ENCODE measurements at regions not wholly inside any gene's neighbourhood (a gene's known extent, or its start where the extent isn't known, plus 50 kb on each side); places are given as distances from the start of the nearest gene placed in this dataset.

- Histone ChIP-seq H3T11ph (ENCODE audit: low read length) (no peak overlapping the region), H3K79me2 (ENCODE audit: insufficient read depth, low read length) (no peaks in the 10 kb centered on the region), H3K4me2 (ENCODE audit: insufficient read depth, insufficient read length, low read length) (no peak overlapping the region), H3K23ac (ENCODE audit: insufficient read length, low read depth, low read length) (no peak overlapping the region), H4K8ac (replicated peaks; ENCODE audit: insufficient read length, low read depth, low read length) (no peak overlapping the region), H3K9me3 (ENCODE audit: control insufficient read depth, low read depth, low read length) (no peaks in the 10 kb centered on the region), H2BK20ac (ENCODE audit: low read depth, low read length, poor library complexity, severe bottlenecking) (no peak overlapping the region), H3K9ac (ENCODE audit: extremely low read depth, insufficient read length, low read length) (no peak overlapping the region), H3K56ac (ENCODE audit: insufficient read length, low read depth, low read length) (no peak overlapping the region), H4K5ac (ENCODE audit: insufficient read length, low read depth, low read length) (no peak overlapping the region), H3K4ac (ENCODE audit: low read depth, low read length) (no peak overlapping the region), H4K91ac (ENCODE audit: insufficient read length, low read depth, low read length) (no peak overlapping the region), H3K79me1 (ENCODE audit: insufficient read depth, low read depth, low read length, poor library complexity, severe bottlenecking) (no peaks in the 10 kb centered on the region), H2AFZ (ENCODE audit: low read length) (no peak overlapping the region), H3K18ac (ENCODE audit: insufficient read length, low read depth, low read length) (no peak overlapping the region), H4K20me1 (ENCODE audit: control insufficient read depth, insufficient read depth, insufficient read length) (no peaks in the 10 kb centered on the region), H3K27me3 (ENCODE audit: insufficient read depth, low read length) (no peaks in the 10 kb centered on the region), H3K14ac (ENCODE audit: insufficient read depth, low read length) (no peak overlapping the region), H2BK120ac (ENCODE audit: low read depth, low read length, poor library complexity, severe bottlenecking) (no peak overlapping the region), H2BK15ac (ENCODE audit: low read depth, low read length) (no peak overlapping the region), H3K4me1 (ENCODE audit: insufficient read depth, low read length) (no peaks in the 10 kb centered on the region; the same call in 1 of the 2 replicates), H2BK5ac (ENCODE audit: insufficient read length, low read length) (no peak overlapping the region), H3K23me2 (ENCODE audit: insufficient read length, low read depth, low read length, poor library complexity, severe bottlenecking) (no peaks in the 10 kb centered on the region), H2AK5ac (ENCODE audit: insufficient read length, low read length) (no peak overlapping the region), H3K27ac (ENCODE audit: insufficient read length, low read depth, low read length) (no peak overlapping the region), H2BK12ac (ENCODE audit: insufficient read length, low read depth, low read length) (no peak overlapping the region)
- Mint-ChIP-seq H3K9me3 (no peaks in the 10 kb centered on the region; a peak in 1 of 5 replicates), H3K27ac (no peak overlapping the region), H3K36me3 (ENCODE audit: insufficient read depth in 1 of 3, low read depth in 3 of 3) (no peaks in the 10 kb centered on the region), H3K4me3 (no peak overlapping the region), H3K27me3 (ENCODE audit: low read depth) (no peaks in the 10 kb centered on the region), H3K4me1 (peaks cover 5% of the 10 kb centered on the region in 2 experiments; a peak in 3 of 4 replicates)
- WGBS (ENCODE audit: extremely low coverage, insufficient read length, low lambda C conversion rate): no CpG with 5 or more reads among the region's 7 CpGs
- TF ChIP-seq, protein P1, sequence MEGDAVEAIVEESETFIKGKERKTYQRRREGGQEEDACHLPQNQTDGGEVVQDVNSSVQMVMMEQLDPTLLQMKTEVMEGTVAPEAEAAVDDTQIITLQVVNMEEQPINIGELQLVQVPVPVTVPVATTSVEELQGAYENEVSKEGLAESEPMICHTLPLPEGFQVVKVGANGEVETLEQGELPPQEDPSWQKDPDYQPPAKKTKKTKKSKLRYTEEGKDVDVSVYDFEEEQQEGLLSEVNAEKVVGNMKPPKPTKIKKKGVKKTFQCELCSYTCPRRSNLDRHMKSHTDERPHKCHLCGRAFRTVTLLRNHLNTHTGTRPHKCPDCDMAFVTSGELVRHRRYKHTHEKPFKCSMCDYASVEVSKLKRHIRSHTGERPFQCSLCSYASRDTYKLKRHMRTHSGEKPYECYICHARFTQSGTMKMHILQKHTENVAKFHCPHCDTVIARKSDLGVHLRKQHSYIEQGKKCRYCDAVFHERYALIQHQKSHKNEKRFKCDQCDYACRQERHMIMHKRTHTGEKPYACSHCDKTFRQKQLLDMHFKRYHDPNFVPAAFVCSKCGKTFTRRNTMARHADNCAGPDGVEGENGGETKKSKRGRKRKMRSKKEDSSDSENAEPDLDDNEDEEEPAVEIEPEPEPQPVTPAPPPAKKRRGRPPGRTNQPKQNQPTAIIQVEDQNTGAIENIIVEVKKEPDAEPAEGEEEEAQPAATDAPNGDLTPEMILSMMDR (conservative IDR thresholded peaks at IDR 0.05): no peak
- no peak for DNase-seq
Measured at GRCh38 chr4:174170091-174170490, 113.4 kb downstream of the FBXO8 start.
